ENCODE measurements at regions not wholly inside any gene's neighbourhood (a gene's known extent, or its start where the extent isn't known, plus 50 kb on each side); places are given as distances from the start of the nearest gene placed in this dataset.

DNA sequence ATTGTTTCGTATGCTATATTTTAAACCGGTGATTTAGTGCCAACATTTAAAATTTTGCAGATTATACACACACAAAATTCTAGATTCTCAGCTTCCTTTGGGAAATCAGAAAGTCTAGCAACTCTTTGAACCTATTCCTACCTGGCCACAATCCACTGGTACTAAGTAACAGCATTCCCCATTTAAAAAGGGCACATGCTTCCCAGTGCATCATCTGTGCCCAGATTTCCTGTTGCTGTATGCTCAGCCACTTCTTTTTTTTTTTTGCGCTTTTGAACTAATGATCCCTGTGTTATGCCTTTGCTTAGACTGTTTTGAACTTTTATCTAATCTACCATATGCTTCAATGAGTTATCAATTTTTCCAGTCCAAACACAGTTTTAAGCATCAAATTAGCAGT lies 548.4 kb downstream of the PLPP3 start:
- no peak for DNase-seq (ENCODE audit: low read depth)
- TF ChIP-seq CTCF (IDR thresholded peaks at IDR 0.05; ENCODE audit: insufficient read depth, low read length): no peak
- H3K4me3 ChIP-seq (ENCODE audit: low read depth, low read length): no peak overlapping the region

GRCh38 chr1:56029319-56030003 lies 549.9 kb downstream of the PLPP3 start:
- no peak overlapping the region for H3K4me3 ChIP-seq (ENCODE audit: low read depth, low read length)
- no peak for TF ChIP-seq CTCF (IDR thresholded peaks at IDR 0.05; ENCODE audit: insufficient read depth, low read length)
- no peak for DNase-seq (ENCODE audit: low read depth)

- no peak for DNase-seq (ENCODE audit: low read depth)
- H3K4me3 ChIP-seq (ENCODE audit: low read depth, low read length): no peak overlapping the region
- TF ChIP-seq CTCF (IDR thresholded peaks at IDR 0.05; ENCODE audit: insufficient read depth, low read length): no peak
Measured at GRCh38 chr1:56028911-56029310, 550.5 kb downstream of the PLPP3 start.

- no peak for TF ChIP-seq CTCF (IDR thresholded peaks at IDR 0.05; ENCODE audit: insufficient read depth, low read length)
- no peak for DNase-seq (ENCODE audit: low read depth)
Measured at GRCh38 chr1:56028244-56028643, 551.1 kb downstream of the PLPP3 start.

GRCh38 chr1:56025942-56026341 lies 553.4 kb downstream of the PLPP3 start:
- no peak for TF ChIP-seq CTCF (IDR thresholded peaks at IDR 0.05; ENCODE audit: insufficient read depth, low read length)
- no peak overlapping the region for H3K4me3 ChIP-seq (ENCODE audit: low read depth, low read length)
- DNase-seq (ENCODE audit: low read depth): no peak

More at GRCh38 chr1:56028244-56028643, 551.1 kb downstream of the PLPP3 start:
- no peak overlapping the region for H3K4me3 ChIP-seq (ENCODE audit: low read depth, low read length)

DNA sequence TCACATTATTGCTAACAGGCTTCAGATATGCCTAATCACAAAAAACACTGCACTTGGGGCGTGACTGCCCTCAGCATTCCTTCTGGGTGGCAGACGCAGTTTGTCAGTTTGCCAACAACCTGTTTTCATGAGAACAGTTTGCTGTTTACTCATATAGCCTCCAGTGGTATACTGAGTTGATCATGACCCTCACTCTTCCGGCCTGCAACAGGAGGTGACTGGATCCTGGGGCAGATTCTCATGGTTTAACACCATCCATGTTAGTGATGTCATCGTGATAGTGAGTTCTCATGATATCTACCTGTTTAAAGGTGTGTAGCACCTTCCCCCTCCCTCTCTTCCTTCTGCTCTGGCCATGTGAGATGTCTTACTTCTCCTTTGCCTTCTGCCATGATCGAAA lies 555.2 kb downstream of the PLPP3 start:
- no peak for DNase-seq (ENCODE audit: low read depth)
- no peak overlapping the region for H3K4me3 ChIP-seq (ENCODE audit: low read depth, low read length)
- no peak for TF ChIP-seq CTCF (IDR thresholded peaks at IDR 0.05; ENCODE audit: insufficient read depth, low read length)

DNA sequence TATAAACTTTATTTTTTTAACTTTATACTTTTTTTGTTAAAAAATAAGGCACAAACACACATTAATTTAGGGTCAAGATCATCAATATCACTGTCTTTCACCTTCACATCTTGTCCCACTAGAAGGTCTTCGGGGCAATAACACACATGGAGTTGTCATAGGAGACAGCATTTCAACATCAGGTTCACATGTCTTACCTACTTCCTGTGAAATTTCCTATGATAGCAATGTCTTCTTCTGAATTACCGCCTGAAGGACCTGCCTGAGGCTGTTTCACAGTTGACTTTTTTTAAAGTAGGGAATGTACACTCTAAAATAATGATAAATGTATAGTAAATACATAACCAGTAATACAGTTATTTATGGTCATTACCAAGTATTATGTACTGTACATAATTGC lies 559.4 kb downstream of the PLPP3 start:
- no peak for DNase-seq (ENCODE audit: low read depth)
- TF ChIP-seq CTCF (IDR thresholded peaks at IDR 0.05; ENCODE audit: insufficient read depth, low read length): no peak
- no peak overlapping the region for H3K4me3 ChIP-seq (ENCODE audit: low read depth, low read length)
